GM21381 (cell line): ENCODE measurements at regions not wholly inside any gene's neighbourhood (a gene's known extent, or its start where the extent isn't known, plus 50 kb on each side); places are given as distances from the start of the nearest gene placed in this dataset.

Source experiments
- ATAC-seq: cut with Tn5 transposase; IDR thresholded peaks from one replicate; pipeline ENCODE4 v1.9.1; 2021; ENCODE audit warnings: mild to moderate bottlenecking, moderate library complexity; ENCODE audit not compliant: unreplicated experiment

DNA sequence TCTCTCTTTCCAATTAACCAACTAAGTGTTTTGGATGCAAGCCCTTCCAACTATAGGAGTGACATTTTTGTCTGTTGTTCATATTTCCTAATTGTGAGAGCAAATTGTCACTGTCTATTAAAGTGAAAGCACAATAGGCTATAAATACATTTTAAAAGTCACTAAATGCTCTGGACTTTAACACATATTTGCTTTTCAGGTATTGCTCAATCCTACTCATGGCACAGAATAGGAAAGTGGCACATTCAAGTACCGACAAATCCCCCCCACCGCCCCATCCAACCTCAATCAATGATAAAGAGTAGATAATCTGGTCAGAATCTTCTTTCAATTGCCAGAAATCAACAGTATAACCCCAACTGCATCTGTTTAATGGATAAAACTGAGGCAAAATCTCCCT lies 419.8 kb downstream of the PLK2 start:
- ATAC-seq = no peak

DNA sequence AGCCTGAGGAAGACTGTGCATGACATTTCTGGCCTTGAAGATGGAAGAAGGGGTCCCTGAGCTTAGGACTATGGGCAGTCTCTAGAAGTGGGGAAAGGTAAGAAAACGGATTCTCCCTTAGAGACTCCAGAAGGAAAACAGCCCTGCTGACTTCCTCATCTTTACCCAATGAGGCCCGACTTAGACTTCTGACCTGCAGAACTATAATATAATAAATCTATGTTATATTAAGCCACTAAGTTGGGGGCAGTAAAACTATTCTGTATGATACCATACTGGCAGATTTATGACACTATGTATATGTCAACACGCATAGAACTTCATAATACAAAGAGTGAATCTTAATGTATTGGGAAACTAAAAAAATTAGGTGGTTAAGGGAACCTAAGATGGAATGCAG lies 422.0 kb downstream of the PLK2 start:
- ATAC-seq = no peak

DNA sequence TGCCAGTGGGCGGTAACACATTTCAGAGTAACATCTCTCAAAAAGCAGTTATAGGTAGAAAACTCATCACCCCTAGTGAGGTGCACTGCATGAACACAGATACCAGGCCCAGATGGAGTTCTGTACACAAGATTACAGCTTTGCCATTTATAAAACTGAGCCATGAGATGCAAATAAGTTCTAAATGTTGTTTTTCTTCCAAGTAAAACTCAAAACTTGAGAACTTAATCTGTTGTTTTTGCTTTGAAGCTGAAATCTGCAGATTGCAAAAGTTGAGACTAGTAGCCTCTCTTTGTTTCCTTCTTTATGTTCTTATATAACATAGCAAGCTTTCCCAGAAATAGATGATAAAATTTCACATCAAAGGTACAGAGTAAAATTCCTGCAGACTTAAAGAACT lies 434.1 kb downstream of the PLK2 start:
- no peak for ATAC-seq

DNA sequence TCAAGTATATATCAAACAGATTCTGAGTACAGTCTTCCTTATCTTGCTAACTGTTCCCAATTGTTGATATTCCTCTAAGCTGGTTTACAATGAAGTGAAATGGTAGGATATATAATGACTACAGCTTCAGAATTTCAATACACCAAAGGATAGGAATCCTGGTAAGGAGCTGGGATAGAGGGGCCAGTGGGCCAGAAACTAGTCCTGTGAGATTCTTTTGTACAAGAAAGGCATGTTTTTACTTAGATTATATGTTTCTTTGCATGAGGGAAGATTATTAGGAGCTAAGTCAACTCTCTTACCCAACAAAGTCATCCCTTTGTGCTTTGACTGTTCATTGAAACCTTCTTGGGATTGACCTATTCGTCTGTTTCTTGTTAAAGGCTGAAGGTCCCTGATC lies 435.7 kb downstream of the PLK2 start:
- ATAC-seq = no peak

DNA sequence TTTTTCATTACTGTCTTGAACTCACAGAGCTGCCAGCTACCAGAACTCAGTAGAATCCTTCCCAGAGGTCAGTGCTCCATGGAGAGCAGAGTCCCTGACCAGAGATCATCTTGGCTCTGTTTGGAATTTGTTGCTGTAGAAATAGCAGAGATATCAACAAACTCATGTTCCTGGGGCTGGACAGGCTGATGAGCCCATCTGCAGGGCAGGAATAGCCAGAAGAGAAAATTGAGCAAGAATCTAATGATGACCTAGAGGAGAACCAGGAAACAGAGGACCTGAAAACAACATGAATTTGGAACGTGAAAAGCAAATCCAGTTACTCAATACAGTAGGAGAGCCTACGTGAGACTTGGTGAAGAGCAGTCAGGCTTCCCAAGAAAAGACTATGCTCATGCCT lies 437.8 kb downstream of the PLK2 start:
- ATAC-seq = no peak

DNA sequence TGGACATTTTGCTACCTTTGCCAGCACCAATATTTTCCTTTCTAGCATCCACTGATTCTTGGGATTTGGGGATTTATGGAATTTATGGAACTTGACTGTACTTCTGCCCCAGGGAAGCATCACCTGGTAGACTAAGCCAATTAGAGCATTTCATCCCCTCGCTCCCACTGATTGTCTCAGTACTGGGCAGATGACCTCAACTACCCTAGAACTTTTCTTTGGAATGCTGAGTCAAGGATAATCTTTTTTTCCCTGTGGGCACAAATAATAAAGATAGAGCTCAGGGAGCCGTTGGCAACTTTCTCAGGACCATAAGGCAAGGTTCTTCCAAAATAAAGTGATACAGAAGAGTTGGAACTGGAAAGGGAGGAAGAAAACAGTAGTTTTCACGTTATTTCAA lies 438.4 kb downstream of the PLK2 start:
- no peak for ATAC-seq

DNA sequence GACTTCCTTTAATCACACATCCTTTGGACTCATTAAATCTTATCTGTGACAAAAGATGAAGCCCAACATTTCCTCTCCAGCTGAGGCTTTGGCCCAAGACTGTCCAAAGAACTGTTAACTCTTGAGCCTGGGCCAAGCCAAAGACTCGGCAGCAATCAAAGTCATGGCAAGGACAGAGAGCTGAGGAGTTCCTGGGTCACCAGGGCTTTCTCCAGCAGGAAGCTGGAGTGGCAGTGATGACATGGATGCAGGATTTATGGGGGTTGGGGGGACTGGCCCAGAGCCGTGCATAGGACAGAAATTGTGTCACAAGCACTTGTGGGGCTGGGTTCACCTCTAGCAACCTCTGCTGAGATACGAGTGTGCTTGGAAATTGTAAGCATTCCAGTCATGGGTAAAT lies 440.3 kb downstream of the PLK2 start:
- ATAC-seq = no peak

DNA sequence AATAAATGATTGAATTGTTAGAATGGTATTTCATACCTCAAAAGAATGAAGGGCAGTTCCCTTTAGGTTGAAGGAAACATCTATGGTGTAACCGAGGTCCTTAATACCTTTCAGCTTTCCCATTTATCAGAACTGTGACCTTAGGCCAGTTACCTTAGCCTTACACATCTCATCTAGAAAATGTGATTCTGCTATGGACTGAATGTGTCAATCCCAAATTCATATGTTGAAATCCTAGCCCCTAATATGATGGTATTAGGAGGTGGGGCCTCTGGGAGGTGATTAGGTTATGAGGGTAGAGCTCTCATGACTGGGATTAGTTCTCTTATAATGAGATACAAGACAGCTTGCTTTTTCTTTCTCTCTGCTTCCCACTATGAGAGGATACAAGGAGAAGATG lies 441.9 kb downstream of the PLK2 start:
- no peak for ATAC-seq

DNA sequence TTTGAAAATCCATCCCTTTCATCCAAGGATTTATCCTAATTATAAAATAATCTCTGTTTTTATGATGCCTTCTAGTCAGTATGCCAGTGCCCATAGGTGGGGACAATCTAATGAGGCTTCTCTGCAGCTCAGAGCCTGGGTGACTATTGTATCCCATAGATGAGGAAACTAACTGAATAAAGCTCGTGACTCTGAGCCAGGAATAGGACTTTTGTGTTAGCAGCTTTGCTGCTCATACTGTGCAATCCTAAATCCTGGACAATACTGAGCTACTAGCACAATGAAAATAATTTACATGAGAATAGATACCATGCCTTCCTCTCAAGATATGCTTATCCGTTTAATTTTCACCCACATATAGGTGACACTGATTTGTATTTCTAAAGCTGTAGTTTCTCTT lies 443.0 kb downstream of the PLK2 start:
- no peak for ATAC-seq

DNA sequence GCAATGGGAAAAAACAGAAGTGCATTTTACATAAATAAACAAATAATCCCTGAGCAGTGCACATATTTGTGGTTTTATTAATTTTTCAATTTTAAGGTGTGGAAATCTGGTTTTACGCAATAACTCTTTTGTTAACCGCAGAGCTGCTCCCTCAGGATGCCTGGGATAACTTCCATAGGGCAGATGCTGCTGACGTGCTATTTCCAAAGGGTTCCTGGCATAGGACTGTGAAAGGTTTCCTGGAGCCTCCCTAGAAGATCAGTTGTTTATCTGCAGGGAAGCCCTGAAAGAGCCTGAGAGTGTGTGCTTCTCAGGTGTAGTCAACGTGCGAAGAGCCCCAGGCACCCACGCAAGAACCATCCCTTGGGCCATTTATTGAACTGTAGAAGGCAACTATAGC lies 443.5 kb downstream of the PLK2 start:
- no peak for ATAC-seq

DNA sequence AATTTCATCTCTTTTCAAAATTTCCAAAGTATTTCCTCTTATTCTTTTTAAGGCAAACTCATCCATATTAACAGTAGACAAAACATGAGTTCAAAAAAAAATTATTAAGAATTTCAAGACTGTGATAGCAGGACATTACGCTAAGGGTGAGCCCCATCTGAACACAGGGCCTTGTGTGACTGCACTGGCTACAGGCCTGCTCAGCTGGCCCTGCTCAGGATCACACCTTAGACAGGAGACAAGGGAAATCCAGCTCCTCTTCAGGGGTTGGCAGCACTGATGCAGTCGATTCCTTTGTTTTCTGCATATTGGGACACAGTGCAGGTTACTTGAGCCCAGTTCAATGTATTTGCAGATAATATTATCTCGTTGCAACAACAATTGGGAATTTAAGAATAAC lies 444.7 kb downstream of the PLK2 start:
- ATAC-seq = no peak

DNA sequence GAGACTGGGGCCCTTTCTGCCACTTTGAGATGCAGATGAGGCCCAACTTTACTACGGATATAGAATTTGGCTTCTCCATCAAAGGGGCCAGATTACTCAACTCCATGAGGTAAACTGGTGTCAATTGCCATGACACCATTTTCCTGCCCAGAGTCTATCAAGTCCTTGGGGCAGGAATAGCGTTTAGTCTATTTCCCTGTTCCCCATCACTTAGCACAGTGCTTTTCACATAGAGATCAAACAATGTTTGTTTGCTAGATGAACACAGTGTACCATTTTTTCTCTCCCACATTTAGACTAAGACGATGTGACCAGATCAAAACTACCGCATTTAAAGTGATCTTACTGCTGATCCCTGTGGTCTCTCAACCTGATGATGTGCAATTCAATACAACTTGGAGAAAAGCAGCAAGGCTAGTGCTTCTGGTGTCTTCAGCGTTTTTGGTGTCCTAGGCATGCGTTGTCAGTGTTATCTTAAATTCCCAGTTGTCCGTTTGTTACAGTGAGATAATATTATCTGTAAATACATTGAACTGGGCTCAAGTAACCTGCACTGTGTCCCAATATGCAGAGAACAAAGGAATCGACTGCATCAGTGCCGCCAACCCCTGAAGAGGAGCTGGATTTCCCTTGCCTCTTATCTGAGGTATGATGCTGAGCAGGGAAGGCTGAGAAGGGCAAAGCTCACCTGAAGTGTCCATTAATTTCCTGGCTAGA lies 446.2 kb downstream of the PLK2 start:
- ATAC-seq = no peak

DNA sequence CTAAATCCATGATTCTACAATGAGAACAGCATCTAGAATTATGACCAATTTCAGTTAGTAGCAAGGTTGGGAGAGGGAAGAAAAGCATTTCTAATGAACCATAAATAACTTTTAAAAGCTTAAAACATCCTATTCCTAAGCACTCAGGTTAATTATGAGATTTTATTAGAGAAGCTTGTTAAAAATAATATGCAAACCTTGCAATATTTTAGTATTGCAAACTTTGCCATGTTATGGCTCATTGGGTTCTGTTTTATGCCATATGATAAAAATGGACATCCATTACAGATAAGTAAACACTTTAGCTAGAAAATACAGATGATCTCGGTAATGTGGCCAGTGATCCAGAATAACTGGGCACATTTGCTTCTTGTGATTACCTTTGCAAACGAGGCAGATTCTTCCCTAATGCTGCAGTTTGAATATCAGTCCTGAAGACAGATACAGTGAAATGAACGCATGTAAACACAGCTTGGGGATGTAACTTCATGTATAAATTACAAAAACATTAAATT lies 447.0 kb downstream of the PLK2 start:
- no peak for ATAC-seq

DNA sequence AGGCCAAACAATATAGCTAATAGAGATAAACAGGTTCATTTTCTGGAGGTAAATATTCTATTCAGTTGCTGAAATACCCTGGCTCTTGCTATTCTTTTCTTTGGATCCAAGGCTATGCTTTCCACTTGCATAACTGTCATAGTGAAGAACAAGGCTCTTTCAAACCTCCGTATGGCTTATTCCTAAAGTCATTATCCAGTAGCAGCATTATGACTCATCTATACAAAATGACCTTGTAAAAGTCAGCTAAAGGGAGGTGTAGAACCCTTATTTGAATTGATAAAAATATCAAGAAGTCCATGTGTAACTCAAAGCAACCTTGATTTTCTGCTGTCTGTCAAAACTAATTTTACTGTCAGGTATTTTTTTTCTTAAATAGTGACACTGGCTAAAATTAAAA lies 447.8 kb downstream of the PLK2 start:
- no peak for ATAC-seq

DNA sequence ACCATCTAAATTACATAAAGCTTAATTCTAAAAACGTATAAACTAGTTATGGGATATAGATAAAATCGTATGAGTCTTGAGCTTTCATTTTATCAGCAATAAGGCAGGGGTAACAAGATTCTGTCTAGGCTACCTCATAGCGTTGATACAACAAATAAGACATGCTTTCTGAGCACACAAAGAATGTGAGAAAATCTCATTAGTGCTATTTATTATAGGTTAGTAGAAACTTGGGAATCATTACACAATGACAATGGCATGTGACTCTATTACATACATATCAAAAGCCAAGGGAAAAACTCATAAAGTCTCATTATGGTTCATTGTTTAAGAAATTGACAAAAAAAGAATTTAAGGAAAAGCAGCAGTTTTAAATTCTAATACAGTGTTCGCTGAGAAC lies 448.6 kb downstream of the PLK2 start:
- ATAC-seq = no peak

DNA sequence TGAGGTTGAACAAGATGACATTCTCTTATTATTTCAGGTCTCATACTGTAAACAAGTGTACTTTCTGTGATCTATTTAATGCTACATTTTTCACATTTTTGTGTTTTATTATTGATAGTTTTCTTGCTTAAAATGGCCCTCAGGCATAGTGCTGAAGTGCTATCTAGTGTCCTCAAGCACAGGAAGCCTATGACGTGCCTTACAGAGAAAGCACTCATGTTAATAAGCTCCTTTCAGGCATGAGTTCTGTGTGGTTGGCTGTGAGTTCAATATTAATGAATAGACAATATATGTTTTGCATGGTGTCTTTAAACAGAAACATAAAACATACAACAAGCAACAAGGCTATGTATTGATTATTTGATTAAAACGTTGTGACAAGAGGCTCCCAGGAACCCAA lies 450.1 kb downstream of the PLK2 start:
- ATAC-seq = no peak

DNA sequence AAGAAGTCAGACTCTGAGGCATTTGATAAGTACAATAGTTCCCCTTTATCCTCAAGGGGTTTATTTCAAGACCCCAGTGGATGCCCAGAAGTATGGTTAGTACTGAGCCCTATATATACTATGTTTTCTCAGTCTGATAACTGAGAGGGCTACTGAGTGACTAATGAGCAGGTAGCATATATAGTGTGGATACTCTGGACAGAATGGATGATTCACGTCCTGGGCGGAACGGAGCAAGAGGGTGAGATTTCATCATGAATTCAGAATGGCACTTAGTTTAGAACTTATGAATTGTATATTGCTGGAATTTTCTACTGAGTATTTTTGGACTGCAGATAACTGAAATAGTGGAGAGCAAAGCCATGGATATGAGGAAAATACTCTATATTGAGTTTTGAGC lies 457.6 kb downstream of the PLK2 start:
- no peak for ATAC-seq

DNA sequence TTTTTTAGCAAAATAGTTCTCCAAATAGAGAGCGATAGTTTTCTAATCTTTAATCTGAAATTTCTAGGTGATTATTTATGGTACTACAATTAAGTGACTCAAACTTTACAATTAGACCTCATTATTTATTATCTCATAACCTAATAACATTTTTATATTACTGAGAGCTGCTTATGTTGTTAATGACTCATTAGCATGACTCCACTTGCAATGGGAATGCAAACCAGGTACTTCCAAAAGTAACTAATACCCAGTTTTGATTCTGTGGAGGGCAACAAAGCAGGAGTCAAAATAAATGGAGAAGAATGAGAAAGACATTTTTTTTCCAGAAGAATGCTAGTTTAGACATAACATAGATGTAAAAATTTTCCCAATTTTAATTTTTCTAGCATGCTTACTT lies 466.0 kb downstream of the PLK2 start:
- no peak for ATAC-seq

DNA sequence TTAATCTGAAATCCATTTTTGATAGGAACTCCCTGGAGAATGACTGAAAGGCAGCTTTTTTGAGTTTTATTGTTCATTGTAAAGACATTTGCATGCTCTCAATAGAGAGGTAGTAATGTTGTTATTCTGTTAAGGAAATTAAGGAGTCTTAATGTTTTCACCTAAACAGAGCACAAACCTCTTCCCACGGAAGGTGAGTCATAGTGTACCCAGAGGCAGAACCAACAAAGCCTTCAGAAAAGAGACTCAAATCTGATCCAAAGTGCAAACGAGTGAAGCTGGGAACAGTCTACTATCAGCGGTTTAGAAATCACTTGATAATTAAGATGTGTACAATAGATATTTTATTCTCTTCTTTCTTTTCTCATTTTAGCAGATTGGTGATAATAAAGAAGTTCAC lies 470.5 kb downstream of the PLK2 start:
- no peak for ATAC-seq

DNA sequence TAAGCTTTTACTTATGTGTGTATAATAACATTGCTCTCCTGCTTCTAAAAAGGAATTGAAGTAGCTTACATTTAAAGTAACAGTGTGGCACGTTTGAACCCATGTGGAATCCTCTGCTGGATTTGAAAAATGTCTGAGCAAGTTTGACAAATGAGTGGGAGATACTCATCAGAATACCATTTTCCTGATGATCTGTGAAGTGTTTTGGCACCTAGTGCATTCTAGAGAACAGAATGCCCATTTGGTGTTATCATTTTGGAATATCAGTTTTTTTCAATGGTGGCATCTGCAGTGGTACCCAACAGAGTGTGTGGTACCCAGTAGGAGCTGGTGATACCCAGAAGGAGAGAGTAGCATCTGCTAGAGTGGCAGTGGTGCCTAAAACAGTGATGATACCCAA lies 471.1 kb downstream of the PLK2 start:
- no peak for ATAC-seq

DNA sequence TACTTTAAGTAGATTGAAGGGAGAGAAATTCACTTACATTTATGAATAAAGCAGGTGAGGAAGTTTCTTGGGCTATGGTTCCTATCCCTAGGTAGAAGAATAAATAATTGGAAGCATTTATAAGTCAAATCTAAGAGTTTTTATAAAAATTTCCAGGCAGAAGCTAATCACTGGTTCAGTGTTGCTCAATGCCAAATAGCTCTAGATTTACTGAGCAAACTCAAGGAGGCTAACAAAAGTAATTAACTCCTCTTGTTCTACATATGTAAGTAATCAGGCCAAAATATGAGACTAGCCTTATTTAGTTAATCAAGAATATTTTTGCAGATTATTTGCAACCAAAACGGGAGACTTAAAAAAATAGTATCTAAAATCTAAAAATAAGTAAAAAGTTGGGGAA lies 472.3 kb downstream of the PLK2 start:
- no peak for ATAC-seq

DNA sequence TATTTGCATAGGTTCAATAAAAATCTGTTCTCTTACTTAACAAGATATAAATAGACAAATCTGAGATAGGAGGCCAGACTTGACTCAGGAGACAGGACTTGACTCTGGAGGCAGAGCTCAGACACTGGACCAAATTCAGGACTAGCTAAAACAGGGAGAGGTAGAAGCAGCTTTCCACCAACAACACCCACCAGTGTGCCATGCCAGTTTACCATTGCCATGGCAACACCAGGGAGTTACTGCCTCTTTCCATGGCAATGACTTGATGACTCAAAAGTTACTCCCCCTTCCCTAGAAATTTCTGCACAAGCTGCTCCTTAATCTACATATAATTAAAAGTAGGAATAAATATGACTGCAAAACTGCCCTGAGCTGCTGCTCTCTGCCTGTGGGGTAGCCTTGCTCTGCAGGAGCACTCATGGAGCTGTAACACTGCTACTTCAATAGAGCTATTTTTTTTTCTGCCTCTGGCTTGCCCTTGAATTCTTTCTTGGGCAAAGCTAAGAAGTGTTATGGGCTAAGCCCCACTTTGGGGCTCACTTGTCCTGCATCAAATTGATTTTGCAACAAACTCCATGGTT lies 473.0 kb downstream of the PLK2 start:
- no peak for ATAC-seq

DNA sequence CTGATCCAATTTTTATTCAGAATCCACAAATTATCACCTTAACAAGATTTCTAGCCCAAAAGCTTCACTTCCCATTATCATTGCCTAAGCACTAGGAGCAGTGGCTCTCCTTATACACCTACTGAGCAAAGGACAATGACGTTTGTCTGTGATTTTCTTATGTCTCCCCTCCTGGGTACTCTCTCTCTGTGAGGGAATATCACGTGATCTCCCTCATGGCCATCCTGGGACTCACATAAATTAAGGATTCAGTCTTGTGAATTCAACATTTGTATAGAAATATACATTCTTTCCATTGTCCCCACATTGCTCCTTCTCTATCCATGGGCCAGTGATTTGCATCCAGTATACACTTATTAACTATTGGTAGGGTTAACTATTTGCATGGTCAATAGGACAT lies 476.5 kb downstream of the PLK2 start:
- ATAC-seq = no peak
